Occipital lobe (tissue), 1 donor: ENCODE measurements at regions not wholly inside any gene's neighbourhood (a gene's known extent, or its start where the extent isn't known, plus 50 kb on each side); places are given as distances from the start of the nearest gene placed in this dataset.

Source experiments
- DNase-seq: peaks from one replicate; lab custom pipeline; 2025; lab: John Stamatoyannopoulos, UW

- no peak for DNase-seq
Observed at GRCh38 chr11:70532731-70533130, 134.4 kb downstream of the CTTN start.

- no peak for DNase-seq
Observed at GRCh38 chr11:70535191-70535971, 137.1 kb downstream of the CTTN start.

- DNase-seq: no peak
Observed at GRCh38 chr11:70536051-70536877, 137.9 kb downstream of the CTTN start.

- no peak for DNase-seq
Observed at GRCh38 chr11:70537576-70538571, 139.5 kb downstream of the CTTN start.

- no peak for DNase-seq
Observed at GRCh38 chr11:70538641-70539359, 140.5 kb downstream of the CTTN start.

GRCh38 chr11:70539360-70540095 is 141.2 kb downstream of the CTTN start:
- DNase-seq: no peak

- DNase-seq: no peak
Observed at GRCh38 chr11:70540196-70540595, 141.9 kb downstream of the CTTN start.

- no peak for DNase-seq
Observed at GRCh38 chr11:70541176-70541575, 142.8 kb downstream of the CTTN start.

- no peak for DNase-seq
Observed at GRCh38 chr11:70541699-70542098, 143.4 kb downstream of the CTTN start.

- no peak for DNase-seq
Observed at GRCh38 chr11:70542406-70542805, 144.1 kb downstream of the CTTN start.

GRCh38 chr11:70542811-70543210 is 144.5 kb downstream of the CTTN start:
- no peak for DNase-seq

- DNase-seq: no peak
Observed at GRCh38 chr11:70543611-70544010, 145.3 kb downstream of the CTTN start.

- no peak for DNase-seq
Observed at GRCh38 chr11:70544067-70544773, 145.9 kb downstream of the CTTN start.

GRCh38 chr11:70544774-70545609 is 146.7 kb downstream of the CTTN start:
- no peak for DNase-seq

- DNase-seq: no peak
Observed at GRCh38 chr11:70545610-70545912, 147.2 kb downstream of the CTTN start.

GRCh38 chr11:70546191-70546940 is 148.0 kb downstream of the CTTN start:
- no peak for DNase-seq

GRCh38 chr11:70547386-70547785 is 149.1 kb downstream of the CTTN start:
- DNase-seq: no peak
